GDM1 (cell line): ENCODE measurements at regions not wholly inside any gene's neighbourhood (a gene's known extent, or its start where the extent isn't known, plus 50 kb on each side); places are given as distances from the start of the nearest gene placed in this dataset.
"Not testable (repeated sequence)": the region's sequence is repeated elsewhere in the genome, so short reads cannot be mapped to it uniquely, and the experiment has no call there.

Experiments
- DNase-seq: peaks from one replicate; lab custom pipeline; 2025; lab: John Stamatoyannopoulos, UW

DNA sequence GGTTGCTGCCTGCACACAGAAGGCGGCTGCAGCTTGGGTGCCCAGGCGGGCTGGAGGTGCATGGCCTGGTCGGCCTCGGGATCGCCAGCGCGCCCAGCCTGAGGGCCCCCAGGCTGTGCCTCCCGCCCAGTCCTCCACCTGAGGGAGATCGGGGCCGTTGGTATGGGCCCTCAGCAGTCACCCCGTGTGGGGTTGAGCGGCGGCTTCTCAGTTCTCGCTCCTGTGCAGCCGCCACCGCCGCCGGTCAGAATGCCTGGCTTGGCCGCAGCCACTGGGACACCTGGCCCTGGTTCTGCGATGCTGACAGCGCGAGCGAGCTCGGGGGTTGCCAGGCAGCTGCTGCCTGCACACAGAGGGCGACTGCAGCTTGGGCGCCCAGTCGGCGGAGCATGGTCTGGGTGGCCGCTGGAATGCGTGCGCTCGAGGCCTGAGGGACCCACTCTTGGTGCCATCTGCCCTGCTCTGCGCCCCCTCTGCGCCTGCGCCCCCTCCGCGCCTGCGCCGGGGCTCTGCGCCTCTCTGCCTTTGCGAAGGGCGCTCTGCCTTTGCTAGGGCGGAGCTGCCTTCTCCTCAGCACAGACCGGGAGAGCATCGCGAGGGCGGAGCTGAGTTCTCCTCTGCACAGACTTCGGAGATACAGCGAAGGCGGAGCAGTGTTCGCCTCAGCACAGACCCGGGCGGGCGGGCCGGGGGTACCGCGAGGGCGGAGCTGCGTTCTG lies 84.6 kb upstream of the ZNG1F start:
- DNase-seq: not testable (repeated sequence)

GRCh38 chr9:41272879-41273548 lies 83.9 kb upstream of the ZNG1F start:
- not testable (repeated sequence) for DNase-seq

GRCh38 chr9:41270992-41271391 lies 81.9 kb upstream of the ZNG1F start:
- DNase-seq: not testable (repeated sequence)

DNA sequence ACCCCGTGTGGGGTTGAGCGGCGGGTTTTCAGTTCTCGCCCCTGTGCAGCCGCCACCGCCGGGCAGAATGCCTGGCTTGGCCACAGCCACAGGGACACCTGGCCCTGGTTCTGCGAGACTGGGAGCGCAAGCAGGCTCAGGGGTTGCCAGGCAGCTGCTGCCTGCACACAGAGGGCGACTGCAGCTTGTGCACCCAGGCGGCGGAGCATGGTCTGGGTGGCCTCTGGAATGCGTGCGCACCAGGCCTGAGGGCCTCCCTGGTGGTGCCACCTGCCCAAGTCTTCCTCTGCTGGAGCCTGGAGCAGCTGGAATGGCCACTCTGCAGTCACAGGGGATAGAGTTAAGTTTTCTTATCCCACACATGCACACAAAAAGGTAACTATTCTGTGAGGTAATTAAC lies 80.4 kb upstream of the ZNG1F start:
- not testable (repeated sequence) for DNase-seq

DNA sequence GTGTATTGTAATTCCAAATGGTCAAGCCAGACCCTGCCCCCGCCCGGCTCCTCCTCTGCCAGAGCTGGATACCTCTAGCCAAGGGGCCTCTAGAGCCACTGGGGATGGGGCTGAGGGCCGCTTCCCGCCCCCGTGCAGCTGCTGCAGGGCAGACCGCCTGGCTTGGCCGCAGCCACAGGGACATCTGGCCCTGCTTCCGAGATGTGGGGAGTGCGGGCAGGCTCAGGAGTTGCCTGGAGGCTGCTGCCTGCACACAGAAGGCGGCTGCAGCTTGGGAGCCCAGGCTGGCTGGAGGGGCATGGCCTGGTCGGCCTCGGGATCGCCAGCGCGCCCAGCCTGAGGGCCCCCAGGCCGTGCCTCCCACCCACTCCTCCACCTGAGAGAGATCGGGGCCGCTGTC lies 79.9 kb upstream of the ZNG1F start:
- DNase-seq: not testable (repeated sequence)

GRCh38 chr9:41266602-41267001 lies 77.5 kb upstream of the ZNG1F start:
- not testable (repeated sequence) for DNase-seq

- DNase-seq: not testable (repeated sequence)
These were observed 76.9 kb upstream of the ZNG1F start for GRCh38 chr9:41266000-41266399.

- DNase-seq: not testable (repeated sequence)
These were observed 62.9 kb upstream of the ZNG1F start for GRCh38 chr9:41251973-41252372.

DNA sequence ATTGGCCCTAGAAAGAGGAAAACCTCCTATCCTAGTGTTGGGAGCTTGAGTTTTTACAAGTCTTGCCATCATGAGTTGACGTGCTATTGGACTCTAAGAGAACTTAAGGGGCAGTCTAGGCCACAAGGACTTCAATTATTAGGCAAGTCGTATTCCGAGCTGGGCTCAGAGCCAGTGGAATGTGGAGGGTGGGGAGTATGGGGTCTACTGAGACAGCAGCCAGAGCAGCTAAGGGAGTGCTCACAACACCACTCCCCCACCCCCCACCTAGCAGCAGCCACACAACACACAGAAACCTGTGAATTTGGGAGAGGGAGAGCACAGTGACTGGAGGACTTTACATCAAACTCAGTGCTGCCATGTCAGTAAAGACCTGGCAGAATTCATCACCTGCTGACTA lies 62.0 kb upstream of the ZNG1F start:
- not testable (repeated sequence) for DNase-seq

GRCh38 chr9:41246702-41247101 lies 57.6 kb upstream of the ZNG1F start:
- not testable (repeated sequence) for DNase-seq
